HFFc6 (cell line): ENCODE measurements at regions not wholly inside any gene's neighbourhood (a gene's known extent, or its start where the extent isn't known, plus 50 kb on each side); places are given as distances from the start of the nearest gene placed in this dataset.
A peak's percentile ranks its signal among the peaks of the same experiment; 100 is the strongest.

Experiments
- DNase-seq: peaks from one replicate; pipeline ENCODE4 v3.0.0-alpha.2; 2018
- H3K27ac Mint-ChIP-seq: 2 replicates; pipeline ENCODE4 v1.8.0; 2020; ENCODE audit warnings: mild to moderate bottlenecking, mixed read lengths
- H3K27me3 Mint-ChIP-seq: 2 replicates; pipeline ENCODE4 v1.8.0; 2021; ENCODE audit warnings: mild to moderate bottlenecking, moderate library complexity, mixed read lengths; ENCODE audit not compliant: insufficient read depth
- H3K36me3 Mint-ChIP-seq: 2 replicates; pipeline ENCODE4 v1.8.0; 2021; ENCODE audit warnings: low read depth, mixed read lengths
- H3K4me1 Mint-ChIP-seq: 2 replicates; pipeline ENCODE4 v1.8.0; 2020; ENCODE audit warnings: low read depth, mixed read lengths
- H3K4me3 Mint-ChIP-seq: 2 replicates; pipeline ENCODE4 v1.8.0; 2020; ENCODE audit warnings: mild to moderate bottlenecking, moderate library complexity, mixed read lengths
- H3K9me3 Mint-ChIP-seq: 2 replicates; pipeline ENCODE4 v1.8.0; 2020; ENCODE audit warnings: mild to moderate bottlenecking, mixed read lengths
- CTCF ChIP-seq: fragments of 200-600 bp; sonication (generic); IDR thresholded peaks from 2 replicates; pipeline ENCODE4 v1.5.0; 2021; ENCODE audit warnings: antibody characterized with exemption, mild to moderate bottlenecking

GRCh38 chr3:72196377-72196929 lies 411.5 kb upstream of the PROK2 start:
- no peak for TF ChIP-seq CTCF
- no peak overlapping the region for H3K27ac Mint-ChIP-seq
- peaks cover 6% of the 10 kb centered on the region; the same call in 1 of the 2 replicates for H3K4me1 Mint-ChIP-seq
- H3K36me3 Mint-ChIP-seq = no peaks in the 10 kb centered on the region
- DNase-seq = no peak
- peaks cover 10% of the 10 kb centered on the region for H3K27me3 Mint-ChIP-seq
- no peak overlapping the region for H3K4me3 Mint-ChIP-seq
- peaks cover 7% of the 10 kb centered on the region for H3K9me3 Mint-ChIP-seq

GRCh38 chr3:72195895-72196294 lies 410.9 kb upstream of the PROK2 start:
- Mint-ChIP-seq H3K36me3 (no peaks in the 10 kb centered on the region), H3K27ac (no peak overlapping the region), H3K4me1 (peaks cover 6% of the 10 kb centered on the region; the same call in 1 of the 2 replicates), H3K9me3 (peaks cover 5% of the 10 kb centered on the region), H3K4me3 (no peak overlapping the region), H3K27me3 (peaks cover 10% of the 10 kb centered on the region)
- no peak for TF ChIP-seq CTCF
- DNase-seq = no peak

DNA sequence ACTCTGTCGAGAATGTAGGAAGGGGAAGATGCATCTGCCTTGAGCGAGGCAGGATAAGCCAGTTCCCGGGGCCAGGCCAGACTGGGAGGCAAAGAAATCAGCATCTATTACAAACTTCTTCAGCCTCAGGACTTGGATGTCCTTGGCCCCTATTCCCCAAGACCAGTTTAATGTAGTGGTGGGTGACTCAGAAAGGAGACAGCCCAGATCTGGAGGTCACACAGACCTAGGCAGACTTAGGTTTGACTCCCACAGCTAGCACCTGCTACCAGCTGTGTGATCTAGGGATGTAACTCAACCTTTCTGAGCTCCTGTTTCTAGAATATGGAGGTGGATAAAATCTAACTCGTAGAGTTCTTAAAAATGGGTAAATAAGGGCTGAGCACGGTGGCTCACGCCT lies 409.5 kb upstream of the PROK2 start:
- Mint-ChIP-seq H3K9me3 (no peaks in the 10 kb centered on the region; the same call in 1 of the 2 replicates), H3K36me3 (no peaks in the 10 kb centered on the region), H3K4me3 (no peak overlapping the region), H3K27me3 (peaks cover 12% of the 10 kb centered on the region), H3K4me1 (peaks cover 6% of the 10 kb centered on the region; the same call in 1 of the 2 replicates), H3K27ac (no peak overlapping the region; the same call in 1 of the 2 replicates)
- no peak for TF ChIP-seq CTCF
- no peak for DNase-seq

GRCh38 chr3:72193771-72194430 lies 409.0 kb upstream of the PROK2 start:
- Mint-ChIP-seq H3K36me3 (no peaks in the 10 kb centered on the region), H3K4me3 (no peak overlapping the region), H3K9me3 (no peaks in the 10 kb centered on the region; the same call in 1 of the 2 replicates), H3K27ac (no peak overlapping the region; the same call in 1 of the 2 replicates), H3K27me3 (peaks cover 15% of the 10 kb centered on the region), H3K4me1 (peaks cover 6% of the 10 kb centered on the region; the same call in 1 of the 2 replicates)
- peak; percentile 12 for DNase-seq
- TF ChIP-seq CTCF = no peak

DNA sequence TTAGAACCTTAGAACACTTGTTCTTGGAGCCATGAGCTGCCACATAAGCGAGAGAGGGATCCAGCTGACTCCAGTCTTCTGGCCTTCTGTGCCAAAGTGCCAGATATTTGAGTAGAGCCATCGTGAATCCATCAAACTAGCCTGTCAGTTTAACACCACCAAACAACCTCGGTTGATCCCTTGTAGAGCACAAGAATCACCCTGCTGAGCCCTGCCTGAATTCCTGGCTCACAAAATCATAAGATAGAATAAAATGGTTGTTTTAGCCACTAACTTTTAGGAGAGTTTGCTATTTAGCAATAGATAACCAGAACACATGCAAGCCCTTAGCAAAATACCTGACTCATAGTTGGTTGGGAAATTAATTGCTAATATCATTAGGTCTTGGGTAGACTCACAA lies 407.6 kb upstream of the PROK2 start:
- TF ChIP-seq CTCF = no peak
- Mint-ChIP-seq H3K27me3 (peaks cover 18% of the 10 kb centered on the region), H3K4me3 (no peak overlapping the region), H3K27ac (no peak overlapping the region), H3K36me3 (no peaks in the 10 kb centered on the region), H3K4me1 (peaks cover 6% of the 10 kb centered on the region; the same call in 1 of the 2 replicates), H3K9me3 (no peaks in the 10 kb centered on the region; the same call in 1 of the 2 replicates)
- no peak for DNase-seq
